Erythroblast (primary cell): ENCODE measurements at regions not wholly inside any gene's neighbourhood (a gene's known extent, or its start where the extent isn't known, plus 50 kb on each side); places are given as distances from the start of the nearest gene placed in this dataset.

ENCODE experiments used
- GATA1 ChIP-seq: IDR thresholded peaks from 2 replicates; pipeline ENCODE4 v1.6.1; 2011; ENCODE audit warnings: low read depth, mild to moderate bottlenecking, control low read depth, low read length, moderate library complexity
- POLR2A ChIP-seq: IDR thresholded peaks from 2 replicates; pipeline ENCODE4 v1.6.1; 2011; ENCODE audit warnings: mild to moderate bottlenecking, low read length

GRCh38 chr16:85164431-85164830, 52.2 kb upstream of the CIBAR2 start:
- TF ChIP-seq POLR2A (no peak), GATA1 (no peak)
